Bronchial epithelial cell (primary cell): ENCODE measurements at regions not wholly inside any gene's neighbourhood (a gene's known extent, or its start where the extent isn't known, plus 50 kb on each side); places are given as distances from the start of the nearest gene placed in this dataset.

Experiments
- DNase-seq: peaks from one replicate; pipeline ENCODE4 v3.0.0-alpha.2; 2010; ENCODE audit warnings: low read depth
- FAIRE-seq: peaks from 2 replicates; lab custom pipeline; 2011; peaks lifted over from hg19 to GRCh38; lab: Jason Lieb, UNC
- H3K27me3 ChIP-seq: 2 replicates; pipeline ENCODE4 v1.5.1; 2011; ENCODE audit warnings: low read length; ENCODE audit not compliant: control insufficient read depth, insufficient read depth
- H3K36me3 ChIP-seq: 2 replicates; pipeline ENCODE4 v1.5.1; 2011; ENCODE audit warnings: low read length; ENCODE audit not compliant: control insufficient read depth, insufficient read depth
- H3K4me3 ChIP-seq: 2 replicates; pipeline ENCODE4 v1.5.1; 2011; ENCODE audit warnings: mild to moderate bottlenecking, low read depth, low read length, control low read depth
- CTCF ChIP-seq: IDR thresholded peaks from 2 replicates; pipeline ENCODE4 v1.5.1; 2011; ENCODE audit warnings: mild to moderate bottlenecking, moderate library complexity, low read length, control low read depth, inconsistent platforms; ENCODE audit not compliant: insufficient read depth, severe bottlenecking

- Histone ChIP-seq H3K4me3 (no peak overlapping the region), H3K27me3 (no peaks in the 10 kb centered on the region), H3K36me3 (no peaks in the 10 kb centered on the region)
- FAIRE-seq (no peak), DNase-seq (no peak)
- TF ChIP-seq CTCF: no peak
Observed at GRCh38 chr20:50242548-50242862, 51.9 kb downstream of the CEBPB start.

- no peaks in the 10 kb centered on the region for H3K27me3 ChIP-seq
- TF ChIP-seq CTCF: no peak
- peak; percentile 42 for DNase-seq
- H3K4me3 ChIP-seq: no peak overlapping the region
- no peak for FAIRE-seq
- no peaks in the 10 kb centered on the region for H3K36me3 ChIP-seq
Observed at GRCh38 chr20:50242863-50243609, 52.4 kb downstream of the CEBPB start.

GRCh38 chr20:50243610-50244351 lies 53.2 kb downstream of the CEBPB start:
- FAIRE-seq (no peak), DNase-seq (no peak)
- Histone ChIP-seq H3K36me3 (no peaks in the 10 kb centered on the region), H3K27me3 (no peaks in the 10 kb centered on the region), H3K4me3 (no peak overlapping the region)
- TF ChIP-seq CTCF: no peak

GRCh38 chr20:50244352-50245149 lies 53.9 kb downstream of the CEBPB start:
- Histone ChIP-seq H3K27me3 (no peaks in the 10 kb centered on the region), H3K36me3 (no peaks in the 10 kb centered on the region), H3K4me3 (no peak overlapping the region)
- FAIRE-seq (no peak), DNase-seq (peak; percentile 27)
- no peak for TF ChIP-seq CTCF

- TF ChIP-seq CTCF: no peak
- no peak for FAIRE-seq
- Histone ChIP-seq H3K4me3 (no peak overlapping the region), H3K27me3 (no peaks in the 10 kb centered on the region), H3K36me3 (no peaks in the 10 kb centered on the region)
- peak; percentile 29 for DNase-seq
Observed at GRCh38 chr20:50245498-50246366, 55.1 kb downstream of the CEBPB start.
